NT2/D1 (cell line): ENCODE measurements at regions not wholly inside any gene's neighbourhood (a gene's known extent, or its start where the extent isn't known, plus 50 kb on each side); places are given as distances from the start of the nearest gene placed in this dataset.

Experiments
- DNase-seq: peaks from one replicate; pipeline ENCODE4 v3.0.0-alpha.2; 2011; ENCODE audit warnings: low read depth, low spot score
- H3K27me3 ChIP-seq: 2 replicates; pipeline ENCODE4 v1.6.0; 2011; ENCODE audit warnings: mild to moderate bottlenecking; ENCODE audit not compliant: insufficient read length, insufficient read depth
- H3K36me3 ChIP-seq: 2 replicates; pipeline ENCODE4 v1.6.1; 2011; ENCODE audit warnings: mild to moderate bottlenecking, low read length, mixed read lengths; ENCODE audit not compliant: insufficient read depth, insufficient read length
- H3K4me1 ChIP-seq: 2 replicates; pipeline ENCODE4 v1.5.1; 2011; ENCODE audit not compliant: insufficient read depth, insufficient read length
- H3K4me3 ChIP-seq: 2 replicates; pipeline ENCODE4 v1.5.1; 2011; ENCODE audit warnings: low read depth; ENCODE audit not compliant: insufficient read length
- H3K9ac ChIP-seq: 2 replicates; pipeline ENCODE4 v1.6.0; 2011; ENCODE audit warnings: low read depth; ENCODE audit not compliant: insufficient read length
- H3K9me3 ChIP-seq: 2 replicates; pipeline ENCODE4 v1.5.1; 2011; ENCODE audit warnings: mild to moderate bottlenecking, low read length; ENCODE audit not compliant: insufficient read depth
- SUZ12 ChIP-seq: IDR thresholded peaks from 2 replicates; pipeline ENCODE4 v1.6.1; 2011; ENCODE audit not compliant: insufficient read length, insufficient read depth; ENCODE audit errors: extremely low read depth
- YY1 ChIP-seq: IDR thresholded peaks from 2 replicates; pipeline ENCODE4 v1.6.1; 2011; ENCODE audit not compliant: insufficient read length, insufficient read depth
- ZNF274 ChIP-seq: IDR thresholded peaks from 2 replicates; pipeline ENCODE4 v1.6.1; 2011; ENCODE audit warnings: mild to moderate bottlenecking, low read depth, low read length

DNA sequence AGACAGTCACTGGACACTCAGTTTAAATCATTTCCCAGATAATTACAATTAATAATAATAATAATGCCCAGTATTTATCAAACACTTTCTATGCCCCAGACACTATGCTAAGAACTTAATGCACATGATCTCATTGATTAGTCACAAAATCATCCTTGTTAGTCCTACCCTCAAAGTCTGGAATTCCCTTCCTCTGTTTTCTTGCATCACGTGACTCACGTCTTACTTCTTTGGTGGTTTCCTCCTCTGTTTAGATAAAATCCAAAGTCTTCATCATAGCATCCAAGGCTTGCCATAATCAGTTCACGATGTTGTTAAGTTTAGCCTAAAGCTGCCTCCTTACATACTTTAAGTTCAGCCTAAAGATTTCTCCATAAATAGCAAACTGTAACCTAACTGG, 471.9 kb downstream of the PMP22 start:
- Histone ChIP-seq H3K9ac (no peak overlapping the region), H3K27me3 (no peaks in the 10 kb centered on the region), H3K4me1 (no peaks in the 10 kb centered on the region), H3K9me3 (no peaks in the 10 kb centered on the region), H3K4me3 (no peak overlapping the region), H3K36me3 (no peaks in the 10 kb centered on the region)
- DNase-seq = no peak
- no peak for TF ChIP-seq SUZ12
- no peak for TF ChIP-seq ZNF274
- TF ChIP-seq YY1 = no peak

DNA sequence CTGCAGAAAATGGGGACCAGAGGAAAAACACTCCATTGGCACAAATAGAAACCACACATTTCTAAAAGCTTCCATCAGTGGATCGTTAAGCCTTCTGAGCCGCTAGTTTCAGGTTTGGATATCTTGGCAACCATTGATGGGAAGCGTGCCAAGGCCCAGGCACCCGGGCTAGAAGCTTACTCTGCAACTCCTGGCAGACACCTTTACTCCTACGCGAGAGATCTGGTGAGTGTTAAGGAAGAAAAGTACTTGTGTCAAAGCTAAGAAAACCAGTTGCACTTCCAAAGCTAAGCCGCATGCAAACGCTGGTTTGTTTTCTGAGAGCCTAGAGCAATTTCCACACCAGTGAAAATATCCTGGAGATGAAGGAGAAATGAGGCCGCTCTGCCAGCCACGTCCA, 472.4 kb downstream of the PMP22 start:
- H3K27me3 ChIP-seq = no peaks in the 10 kb centered on the region
- H3K9me3 ChIP-seq = no peaks in the 10 kb centered on the region
- no peak for DNase-seq
- H3K4me3 ChIP-seq = no peak overlapping the region
- no peak for TF ChIP-seq ZNF274
- TF ChIP-seq YY1 = no peak
- TF ChIP-seq SUZ12 = no peak
- H3K4me1 ChIP-seq = no peaks in the 10 kb centered on the region
- no peak overlapping the region for H3K9ac ChIP-seq
- no peaks in the 10 kb centered on the region for H3K36me3 ChIP-seq

DNA sequence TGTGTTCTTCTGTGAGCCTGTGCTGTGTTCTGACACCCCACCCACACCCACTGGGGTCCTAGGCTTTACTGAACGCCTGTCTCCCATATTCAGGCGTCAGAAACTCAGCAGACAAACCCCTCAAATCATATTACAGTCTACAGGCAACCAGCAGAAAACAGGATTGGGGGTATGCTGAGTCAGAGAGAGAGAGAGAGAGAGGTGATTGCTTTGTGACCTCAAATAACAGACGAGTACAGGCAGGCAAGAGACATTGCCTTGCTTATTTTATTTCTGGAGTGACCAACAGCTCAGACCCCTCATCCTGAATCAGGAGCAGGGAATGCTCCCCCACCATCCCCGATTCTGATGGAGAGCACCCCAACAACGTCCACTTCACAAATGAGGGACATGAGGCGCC, 473.9 kb downstream of the PMP22 start:
- Histone ChIP-seq H3K36me3 (no peaks in the 10 kb centered on the region), H3K9ac (no peak overlapping the region), H3K9me3 (no peaks in the 10 kb centered on the region), H3K27me3 (no peaks in the 10 kb centered on the region), H3K4me3 (no peak overlapping the region), H3K4me1 (no peaks in the 10 kb centered on the region)
- TF ChIP-seq SUZ12 = no peak
- TF ChIP-seq ZNF274 = no peak
- TF ChIP-seq YY1 = no peak
- DNase-seq = no peak

DNA sequence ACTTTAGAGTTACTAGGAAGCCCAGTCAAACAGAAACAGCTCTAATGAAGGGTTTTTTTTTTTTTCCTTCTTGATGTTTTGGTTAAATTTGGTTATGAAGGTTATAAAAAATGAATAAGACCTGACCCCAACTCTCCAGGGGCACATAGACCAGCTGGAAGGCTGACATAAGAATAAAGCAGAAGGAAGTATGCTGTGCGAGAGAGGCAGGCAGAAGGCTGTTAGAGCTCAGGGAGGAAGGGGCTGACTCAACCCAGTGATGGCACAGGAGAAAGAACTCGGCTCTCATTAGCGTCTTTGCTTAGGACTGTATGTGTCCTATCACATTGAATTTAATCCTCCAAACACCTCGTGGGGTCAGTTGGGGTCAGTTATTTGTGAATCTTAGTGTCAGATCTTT, 474.6 kb downstream of the PMP22 start:
- no peaks in the 10 kb centered on the region for H3K27me3 ChIP-seq
- no peak for DNase-seq
- no peak overlapping the region for H3K9ac ChIP-seq
- H3K9me3 ChIP-seq = no peaks in the 10 kb centered on the region
- H3K36me3 ChIP-seq = no peaks in the 10 kb centered on the region
- no peak for TF ChIP-seq ZNF274
- no peak for TF ChIP-seq SUZ12
- TF ChIP-seq YY1 = no peak
- no peak overlapping the region for H3K4me3 ChIP-seq
- no peaks in the 10 kb centered on the region for H3K4me1 ChIP-seq

DNA sequence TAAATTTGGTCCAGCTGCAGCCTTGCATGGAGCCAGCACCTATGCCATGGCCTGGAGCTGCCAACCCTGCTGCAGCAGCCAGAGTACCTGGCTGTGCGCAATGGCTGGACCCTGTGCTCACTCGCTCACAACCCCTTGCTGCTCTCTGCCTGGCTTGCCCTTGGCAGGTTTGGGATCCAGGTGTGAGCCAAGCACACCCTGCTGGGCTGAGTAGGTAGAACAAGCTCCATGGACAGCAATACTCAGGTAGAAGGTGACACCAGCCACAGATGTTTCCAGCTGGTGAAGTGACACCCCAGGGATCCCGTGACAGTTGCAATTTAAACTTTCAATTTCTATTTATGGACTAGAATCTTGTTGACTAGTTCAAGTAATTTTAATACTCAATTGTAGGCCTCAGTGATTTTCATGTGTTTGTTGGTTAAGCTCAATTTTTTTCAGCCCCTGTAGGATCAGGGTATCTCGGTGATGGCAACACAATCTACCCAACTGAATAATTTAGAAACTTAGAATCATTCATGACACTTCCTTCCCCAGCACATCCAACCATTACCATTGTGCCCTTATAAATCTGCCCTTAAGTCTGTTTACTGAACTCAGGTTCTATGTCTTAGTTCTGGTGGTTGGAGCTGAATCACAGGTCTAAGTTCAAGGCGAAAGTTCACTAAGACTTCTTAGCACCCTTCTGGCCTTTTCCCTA, 480.0 kb downstream of the PMP22 start:
- H3K9ac ChIP-seq = no peak overlapping the region
- TF ChIP-seq SUZ12 (no peak), ZNF274 (no peak), YY1 (no peak)
- H3K36me3 ChIP-seq = no peaks in the 10 kb centered on the region
- H3K4me1 ChIP-seq = no peaks in the 10 kb centered on the region
- H3K4me3 ChIP-seq = no peak overlapping the region
- H3K27me3 ChIP-seq = no peaks in the 10 kb centered on the region
- DNase-seq = no peak
- H3K9me3 ChIP-seq = no peaks in the 10 kb centered on the region; the same call in 1 of the 2 replicates

DNA sequence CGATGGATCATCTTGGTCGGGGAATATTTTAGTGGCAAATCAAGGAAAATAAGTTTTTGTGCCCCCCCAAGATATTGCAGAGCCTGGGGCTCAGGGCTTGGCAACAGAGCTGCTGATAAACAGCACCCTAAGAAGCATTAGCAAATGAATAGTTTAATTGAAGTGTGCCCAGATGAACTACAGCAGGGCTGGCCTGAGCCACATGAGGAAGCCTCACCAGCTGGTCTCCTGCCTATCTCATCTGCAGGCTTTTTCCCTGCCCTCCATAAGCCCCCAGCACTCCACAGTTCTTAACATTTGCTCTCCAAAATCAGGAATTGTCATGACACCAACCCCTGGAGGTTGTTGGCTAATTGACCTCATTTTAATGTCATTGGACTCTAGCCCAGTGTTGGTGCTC, 480.2 kb downstream of the HS3ST3B1 start:
- Histone ChIP-seq H3K36me3 (no peaks in the 10 kb centered on the region), H3K4me1 (peaks cover 3% of the 10 kb centered on the region), H3K27me3 (no peaks in the 10 kb centered on the region), H3K9ac (no peak overlapping the region), H3K9me3 (no peaks in the 10 kb centered on the region; the same call in 1 of the 2 replicates), H3K4me3 (no peak overlapping the region)
- no peak for DNase-seq
- TF ChIP-seq ZNF274 = no peak
- no peak for TF ChIP-seq YY1
- TF ChIP-seq SUZ12 = no peak

DNA sequence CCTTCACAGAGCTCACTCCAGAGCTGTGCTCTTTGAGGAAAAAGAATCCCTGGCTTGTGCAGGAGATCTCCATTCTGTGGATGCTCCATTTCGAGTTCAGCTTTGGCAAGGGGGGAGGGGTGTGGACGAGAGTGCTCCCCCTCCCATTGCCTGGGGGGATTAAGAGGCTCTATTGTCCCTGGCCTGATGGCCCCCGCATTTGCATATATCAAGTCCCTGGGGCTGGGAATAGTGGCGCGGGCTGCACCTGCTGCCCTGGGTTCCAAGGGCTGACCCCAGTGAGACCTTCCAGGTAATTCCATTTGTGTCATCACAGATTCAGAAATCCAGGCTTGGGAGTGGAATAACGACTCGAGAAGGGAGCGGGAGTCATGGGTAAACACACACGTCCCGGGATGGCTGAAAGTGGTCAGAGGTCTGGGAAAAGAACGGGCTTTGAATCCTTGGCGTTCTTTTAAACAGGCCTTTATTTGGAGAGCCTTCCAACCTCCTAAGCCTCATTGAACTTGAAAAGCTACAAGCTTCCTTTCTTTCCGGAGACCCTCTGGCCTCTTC, 479.3 kb downstream of the HS3ST3B1 start:
- no peak overlapping the region for H3K4me3 ChIP-seq
- H3K36me3 ChIP-seq = no peaks in the 10 kb centered on the region
- no peaks in the 10 kb centered on the region; the same call in 1 of the 2 replicates for H3K9me3 ChIP-seq
- peak; percentile 13 for DNase-seq
- peaks cover 3% of the 10 kb centered on the region for H3K4me1 ChIP-seq
- no peak overlapping the region for H3K9ac ChIP-seq
- no peaks in the 10 kb centered on the region for H3K27me3 ChIP-seq
- TF ChIP-seq SUZ12 (no peak), YY1 (no peak), ZNF274 (no peak)

DNA sequence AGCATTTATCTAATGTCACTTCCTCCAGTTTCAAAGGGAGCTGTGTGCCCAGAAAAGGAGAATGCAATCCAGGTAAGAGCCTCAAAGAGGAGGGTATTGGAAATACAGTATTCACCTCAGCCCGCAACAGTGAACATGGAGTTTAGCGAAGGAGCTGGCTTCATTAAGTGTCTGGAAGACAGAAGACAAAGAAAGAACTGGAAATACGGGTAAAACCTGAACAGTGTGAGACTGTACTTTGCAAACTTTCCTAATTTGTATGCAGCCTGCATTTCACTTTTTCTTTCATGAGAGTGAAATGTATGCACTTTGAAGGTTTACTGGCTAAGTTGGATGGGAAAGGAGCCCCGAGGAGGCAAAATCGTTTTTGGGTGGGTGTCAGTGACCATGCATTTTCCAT, 478.4 kb downstream of the HS3ST3B1 start:
- Histone ChIP-seq H3K4me1 (peaks cover 3% of the 10 kb centered on the region), H3K9me3 (no peaks in the 10 kb centered on the region), H3K36me3 (no peaks in the 10 kb centered on the region), H3K9ac (no peak overlapping the region), H3K27me3 (no peaks in the 10 kb centered on the region), H3K4me3 (no peak overlapping the region)
- no peak for DNase-seq
- TF ChIP-seq ZNF274 = no peak
